SU-DHL-6 (cell line): ENCODE measurements at regions not wholly inside any gene's neighbourhood (a gene's known extent, or its start where the extent isn't known, plus 50 kb on each side); places are given as distances from the start of the nearest gene placed in this dataset.
"Not testable (repeated sequence)": the region's sequence is repeated elsewhere in the genome, so short reads cannot be mapped to it uniquely, and the experiment has no call there.

ENCODE experiments used
- H2AFZ ChIP-seq: fragments of 200-600 bp; sonication (generic); 2 replicates; pipeline ENCODE4 v1.6.1; 2014; ENCODE audit warnings: low read depth, mild to moderate bottlenecking, moderate library complexity, mixed read lengths, antibody characterized with exemption, low read length; ENCODE audit not compliant: severe bottlenecking
- H3F3A ChIP-seq: fragments of 200-600 bp; shearing (Covaris generic); 2 replicates; pipeline ENCODE4 v1.6.0; 2016; ENCODE audit warnings: antibody characterized with exemption, mild to moderate bottlenecking; ENCODE audit not compliant: insufficient read depth
- H3K27ac ChIP-seq: fragments of 200-600 bp; sonication (generic); 2 replicates; pipeline ENCODE4 v1.5.1; 2016; ENCODE audit warnings: low read depth, mild to moderate bottlenecking, low read length, moderate library complexity, mixed read lengths
- H3K27me3 ChIP-seq: fragments of 200-600 bp; sonication (generic), shearing (Covaris generic); 2 replicates; pipeline ENCODE4 v1.6.0; 2014; ENCODE audit warnings: mild to moderate bottlenecking, low read length
- H3K36me3 ChIP-seq: fragments of 200-600 bp; sonication (generic); 2 replicates; pipeline ENCODE4 v1.6.1; 2014; ENCODE audit warnings: mild to moderate bottlenecking, low read length, mixed read lengths
- H3K4me2 ChIP-seq: fragments of 300-600, 200-600 bp; shearing (Covaris generic), sonication (generic); 2 replicates; pipeline ENCODE4 v1.6.0; 2014; ENCODE audit warnings: low read length, low read depth, mild to moderate bottlenecking; ENCODE audit not compliant: poor library complexity, severe bottlenecking
- H3K4me3 ChIP-seq: fragments of 200-600 bp; sonication (generic); 2 replicates; pipeline ENCODE4 v1.5.1; 2014; ENCODE audit warnings: antibody characterized with exemption, low read length, mild to moderate bottlenecking, mixed read lengths; ENCODE audit not compliant: insufficient read depth, poor library complexity, severe bottlenecking
- H3K79me2 ChIP-seq: fragments of 200-600 bp; sonication (generic); 2 replicates; pipeline ENCODE4 v1.6.1; 2014; ENCODE audit warnings: mild to moderate bottlenecking, low read length, moderate library complexity; ENCODE audit not compliant: insufficient read depth
- H3K9ac ChIP-seq: fragments of 200-600 bp; sonication (generic); 2 replicates; pipeline ENCODE4 v1.7.0; 2014; ENCODE audit warnings: mild to moderate bottlenecking, low read length
- H3K9me2 ChIP-seq: fragments of 200-600 bp; sonication (generic); replicated peaks from 2 replicates; pipeline ENCODE4 v1.6.1; 2014; ENCODE audit warnings: low read length; ENCODE audit not compliant: insufficient read depth
- H3K9me3 ChIP-seq: fragments of 200-600 bp; sonication (generic); 2 replicates; pipeline ENCODE4 v1.6.1; 2014; ENCODE audit warnings: low read length, mixed read lengths; ENCODE audit not compliant: insufficient read depth
- H4K20me1 ChIP-seq: fragments of 200-600 bp; sonication (generic); 2 replicates; pipeline ENCODE4 v1.6.1; 2014; ENCODE audit warnings: low read depth, mild to moderate bottlenecking, antibody characterized with exemption, low read length, moderate library complexity, mixed read lengths
- CTCF ChIP-seq: fragments of 200-600 bp; sonication (generic); IDR thresholded peaks from one replicate; pipeline ENCODE4 v1.5.1; 2017; ENCODE audit warnings: antibody characterized with exemption, mild to moderate bottlenecking, low read length, moderate library complexity; ENCODE audit not compliant: insufficient read depth, poor library complexity, severe bottlenecking
- EZH2phosphoT487 ChIP-seq: fragments of 200-600 bp; sonication (generic), shearing (Covaris generic); conservative IDR thresholded peaks from 2 replicates; pipeline ENCODE4 v1.6.1; 2018; ENCODE audit warnings: mild to moderate bottlenecking, antibody characterized with exemption, low read length, moderate library complexity, mixed read lengths

GRCh38 chr3:135652388-135652787 is 313.1 kb upstream of the PPP2R3A start:
- Histone ChIP-seq H3K4me3 (no peak overlapping the region), H3K79me2 (no peaks in the 10 kb centered on the region), H3K4me2 (no peak overlapping the region), H3K9me3 (no peaks in the 10 kb centered on the region), H3K27me3 (no peaks in the 10 kb centered on the region), H3K36me3 (no peaks in the 10 kb centered on the region), H3F3A (no peaks in the 10 kb centered on the region), H4K20me1 (no peaks in the 10 kb centered on the region), H2AFZ (no peak overlapping the region), H3K9ac (no peak overlapping the region), H3K9me2 (no peaks in the 10 kb centered on the region), H3K27ac (no peak overlapping the region)
- no peak for TF ChIP-seq EZH2phosphoT487
- TF ChIP-seq CTCF = no peak

GRCh38 chr3:135655328-135655727 is 310.2 kb upstream of the PPP2R3A start:
- no peaks in the 10 kb centered on the region for H3K79me2 ChIP-seq
- H3K27ac ChIP-seq = no peak overlapping the region
- H4K20me1 ChIP-seq = no peaks in the 10 kb centered on the region
- no peaks in the 10 kb centered on the region for H3F3A ChIP-seq
- no peak overlapping the region for H3K4me2 ChIP-seq
- TF ChIP-seq EZH2phosphoT487 (no peak), CTCF (no peak)
- no peaks in the 10 kb centered on the region for H3K27me3 ChIP-seq
- no peaks in the 10 kb centered on the region for H3K36me3 ChIP-seq
- H3K9me2 ChIP-seq = no peaks in the 10 kb centered on the region
- H3K9me3 ChIP-seq = no peaks in the 10 kb centered on the region
- no peak overlapping the region for H3K9ac ChIP-seq
- H3K4me3 ChIP-seq = no peak overlapping the region
- H2AFZ ChIP-seq = no peak overlapping the region

- not testable (repeated sequence) for H3K9me2 ChIP-seq, H3K9me3 ChIP-seq, H2AFZ ChIP-seq, H3K27ac ChIP-seq, H3K27me3 ChIP-seq, H3K4me2 ChIP-seq, H4K20me1 ChIP-seq, H3K36me3 ChIP-seq, H3K4me3 ChIP-seq, H3K9ac ChIP-seq, H3K79me2 ChIP-seq, H3F3A ChIP-seq
These were observed 307.1 kb upstream of the PPP2R3A start for GRCh38 chr3:135658451-135658850.

GRCh38 chr3:135667061-135667460 is 298.5 kb upstream of the PPP2R3A start:
- no peaks in the 10 kb centered on the region for H3K9me2 ChIP-seq
- no peak overlapping the region for H2AFZ ChIP-seq
- H3K9me3 ChIP-seq = no peaks in the 10 kb centered on the region
- H4K20me1 ChIP-seq = no peaks in the 10 kb centered on the region
- H3K4me3 ChIP-seq = no peak overlapping the region
- TF ChIP-seq CTCF = no peak
- TF ChIP-seq EZH2phosphoT487 = no peak
- no peaks in the 10 kb centered on the region for H3F3A ChIP-seq
- H3K4me2 ChIP-seq = no peak overlapping the region
- no peaks in the 10 kb centered on the region for H3K27me3 ChIP-seq
- no peaks in the 10 kb centered on the region for H3K36me3 ChIP-seq
- H3K9ac ChIP-seq = no peak overlapping the region
- H3K27ac ChIP-seq = no peak overlapping the region
- no peaks in the 10 kb centered on the region for H3K79me2 ChIP-seq
